GM12878 (cell line): ENCODE measurements at regions not wholly inside any gene's neighbourhood (a gene's known extent, or its start where the extent isn't known, plus 50 kb on each side); places are given as distances from the start of the nearest gene placed in this dataset.

Source experiments
- ETV6 ChIP-seq, 2 experiments: fragments of 450-650 bp in 1 of 2; IDR thresholded peaks in 1 of 2; conservative IDR thresholded peaks in 1 of 2; 2 replicates each; pipeline ENCODE4 v1.6.1; 2014; ENCODE audit warnings: antibody characterized with exemption in 1 of 2, borderline replicate concordance in 1 of 2, low read depth in 1 of 2, mild to moderate bottlenecking in 1 of 2, moderate library complexity in 1 of 2
- FOXK2 ChIP-seq: fragments of 450-650 bp; IDR thresholded peaks from 2 replicates; pipeline ENCODE4 v1.6.1; 2017; ENCODE audit warnings: mild to moderate bottlenecking, moderate library complexity
- FOXM1 ChIP-seq: IDR thresholded peaks from 2 replicates; pipeline ENCODE4 v1.6.1; 2012; ENCODE audit warnings: low read depth, mild to moderate bottlenecking, inconsistent platforms, low read length, moderate library complexity
- HCFC1 ChIP-seq: fragments of 150-350 bp; IDR thresholded peaks from 2 replicates; pipeline ENCODE4 v1.6.1; 2014; ENCODE audit warnings: low read length
- MEF2A ChIP-seq: IDR thresholded peaks from 2 replicates; pipeline ENCODE4 v1.6.1; 2011; ENCODE audit warnings: low read depth, mild to moderate bottlenecking, low read length, moderate library complexity; ENCODE audit not compliant: insufficient read depth
- MEF2B ChIP-seq: fragments of 450-650 bp; IDR thresholded peaks from 2 replicates; pipeline ENCODE4 v1.6.1; 2018; ENCODE audit warnings: mild to moderate bottlenecking, moderate library complexity; ENCODE audit not compliant: partially characterized antibody, poor library complexity, severe bottlenecking
- MTA3 ChIP-seq: IDR thresholded peaks from 2 replicates; pipeline ENCODE4 v1.6.1; 2012; ENCODE audit warnings: low read length, inconsistent platforms, borderline replicate concordance
- NBN ChIP-seq: fragments of 450-650 bp; IDR thresholded peaks from 2 replicates; pipeline ENCODE4 v1.6.1; 2016
- NFYB ChIP-seq: IDR thresholded peaks from 2 replicates; pipeline ENCODE4 v1.6.1; 2011; ENCODE audit warnings: low read depth, mild to moderate bottlenecking, low read length, improper control_type of control experiment, moderate library complexity; ENCODE audit not compliant: insufficient read depth
- RAD21 ChIP-seq: IDR thresholded peaks from 2 replicates; pipeline ENCODE4 v1.6.1; 2011; ENCODE audit warnings: mild to moderate bottlenecking, low read depth, low read length, moderate library complexity; ENCODE audit not compliant: insufficient read depth
- RBBP5 ChIP-seq: fragments of 200-600 bp; sonication (generic); conservative IDR thresholded peaks from 2 replicates; pipeline ENCODE4 v1.6.1; 2016
- RUNX3 ChIP-seq: IDR thresholded peaks from 2 replicates; pipeline ENCODE4 v1.6.1; 2012; ENCODE audit warnings: low read length, inconsistent platforms
- SIX5 ChIP-seq: IDR thresholded peaks from 2 replicates; pipeline ENCODE4 v1.6.1; 2011; ENCODE audit warnings: mild to moderate bottlenecking, low read depth, low read length, moderate library complexity; ENCODE audit not compliant: severe bottlenecking
- STAT3 ChIP-seq: IDR thresholded peaks from 2 replicates; pipeline ENCODE4 v1.6.1; 2011; ENCODE audit warnings: low read depth, low read length, improper control_type of control experiment
- TARDBP ChIP-seq: IDR thresholded peaks from 2 replicates; pipeline ENCODE4 v1.6.1; 2016; ENCODE audit warnings: borderline replicate concordance
- YBX1 ChIP-seq: fragments of 450-650 bp; IDR thresholded peaks from 2 replicates; pipeline ENCODE4 v1.6.1; 2016; ENCODE audit warnings: antibody characterized with exemption
- ZNF207 ChIP-seq: fragments of 450-650 bp; IDR thresholded peaks from 2 replicates; pipeline ENCODE4 v1.6.1; 2014; ENCODE audit warnings: antibody characterized with exemption, mild to moderate bottlenecking, borderline replicate concordance
- ZZZ3 ChIP-seq: IDR thresholded peaks from 2 replicates; pipeline ENCODE4 v1.6.1; 2011; ENCODE audit warnings: low read depth; ENCODE audit not compliant: control insufficient read depth, insufficient read length
- TF ChIP-seq, protein P1 (sequence below), 3 experiments: IDR thresholded peaks in 2 of 3; conservative IDR thresholded peaks in 1 of 3; 2 replicates each; pipeline ENCODE4 v1.5.1; 2011; ENCODE audit warnings: low read depth in 3 of 3, low read length in 3 of 3, mild to moderate bottlenecking in 3 of 3, control low read depth in 2 of 3, moderate library complexity in 2 of 3, inconsistent platforms in 1 of 3, mixed read lengths in 1 of 3; ENCODE audit not compliant: control insufficient read depth in 2 of 3, insufficient read depth in 1 of 3; ENCODE audit errors: extremely low read depth in 1 of 3
- TF ChIP-seq, protein P2 (sequence below): fragments of 150-350 bp; IDR thresholded peaks from 2 replicates; pipeline ENCODE4 v1.6.1; 2016; ENCODE audit warnings: low read depth, low read length
- TF ChIP-seq, protein P3 (sequence below): IDR thresholded peaks from 2 replicates; pipeline ENCODE4 v1.6.1; 2012; ENCODE audit warnings: low read length, inconsistent platforms
- TF ChIP-seq, protein P4 (sequence below): IDR thresholded peaks from 2 replicates; pipeline ENCODE4 v1.6.1; 2012; ENCODE audit warnings: low read depth, low read length, improper control_type of control experiment
- TF ChIP-seq, protein P5 (sequence below): IDR thresholded peaks from 2 replicates; pipeline ENCODE4 v1.6.1; 2011; ENCODE audit warnings: borderline replicate concordance, low read depth, mild to moderate bottlenecking, moderate library complexity, mixed read lengths, low read length; ENCODE audit not compliant: insufficient read depth; ENCODE audit errors: extremely low read length

DNA sequence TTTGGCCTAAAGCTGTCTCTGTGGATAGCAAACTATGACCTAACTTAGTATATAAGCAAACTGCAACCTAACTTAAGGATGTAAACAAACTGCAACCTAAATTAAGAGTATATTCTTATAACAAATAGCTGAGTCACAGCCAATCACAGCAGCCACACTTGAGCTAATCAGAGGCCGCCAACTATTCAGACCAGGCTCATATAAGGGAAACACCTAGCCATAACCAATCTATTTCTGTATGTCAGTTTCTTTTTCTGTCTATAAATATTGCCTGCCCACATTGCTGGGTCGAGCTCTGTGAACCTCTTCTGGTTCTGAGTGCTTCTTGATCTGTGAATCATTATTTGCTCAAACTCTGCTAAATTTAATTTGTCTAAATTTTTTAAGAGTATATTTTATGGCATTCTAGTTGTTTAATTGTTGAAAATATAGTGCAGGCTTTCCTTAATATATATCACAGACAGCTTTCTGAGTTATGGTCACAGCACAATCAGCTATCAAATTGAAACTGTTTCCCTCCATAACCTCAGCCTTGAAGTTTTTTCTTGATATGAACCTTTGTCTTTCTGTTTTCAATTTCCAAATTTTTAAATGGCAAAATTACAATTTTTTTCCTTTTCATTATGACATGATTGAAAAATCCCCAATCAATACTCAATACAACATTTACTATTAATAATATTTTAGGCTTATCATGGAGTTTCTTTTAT is 327.1 kb upstream of the NUDT12 start (continued):
- TF ChIP-seq, protein P1, sequence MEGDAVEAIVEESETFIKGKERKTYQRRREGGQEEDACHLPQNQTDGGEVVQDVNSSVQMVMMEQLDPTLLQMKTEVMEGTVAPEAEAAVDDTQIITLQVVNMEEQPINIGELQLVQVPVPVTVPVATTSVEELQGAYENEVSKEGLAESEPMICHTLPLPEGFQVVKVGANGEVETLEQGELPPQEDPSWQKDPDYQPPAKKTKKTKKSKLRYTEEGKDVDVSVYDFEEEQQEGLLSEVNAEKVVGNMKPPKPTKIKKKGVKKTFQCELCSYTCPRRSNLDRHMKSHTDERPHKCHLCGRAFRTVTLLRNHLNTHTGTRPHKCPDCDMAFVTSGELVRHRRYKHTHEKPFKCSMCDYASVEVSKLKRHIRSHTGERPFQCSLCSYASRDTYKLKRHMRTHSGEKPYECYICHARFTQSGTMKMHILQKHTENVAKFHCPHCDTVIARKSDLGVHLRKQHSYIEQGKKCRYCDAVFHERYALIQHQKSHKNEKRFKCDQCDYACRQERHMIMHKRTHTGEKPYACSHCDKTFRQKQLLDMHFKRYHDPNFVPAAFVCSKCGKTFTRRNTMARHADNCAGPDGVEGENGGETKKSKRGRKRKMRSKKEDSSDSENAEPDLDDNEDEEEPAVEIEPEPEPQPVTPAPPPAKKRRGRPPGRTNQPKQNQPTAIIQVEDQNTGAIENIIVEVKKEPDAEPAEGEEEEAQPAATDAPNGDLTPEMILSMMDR (IDR thresholded peaks at IDR 0.05 in 2 of 3, conservative IDR thresholded peaks at IDR 0.05 in 1 of 3; ENCODE audit: control insufficient read depth in 2 of 3, extremely low read depth in 1 of 3, insufficient read depth in 1 of 3, low read depth in 3 of 3, low read length in 3 of 3) = no peak
- TF ChIP-seq RUNX3 = peak; percentile 9; the same call in 1 of the 2 replicates
- TF ChIP-seq ZNF207 = no peak
- TF ChIP-seq FOXM1 = no peak
- no peak for TF ChIP-seq YBX1
- TF ChIP-seq, protein P2, sequence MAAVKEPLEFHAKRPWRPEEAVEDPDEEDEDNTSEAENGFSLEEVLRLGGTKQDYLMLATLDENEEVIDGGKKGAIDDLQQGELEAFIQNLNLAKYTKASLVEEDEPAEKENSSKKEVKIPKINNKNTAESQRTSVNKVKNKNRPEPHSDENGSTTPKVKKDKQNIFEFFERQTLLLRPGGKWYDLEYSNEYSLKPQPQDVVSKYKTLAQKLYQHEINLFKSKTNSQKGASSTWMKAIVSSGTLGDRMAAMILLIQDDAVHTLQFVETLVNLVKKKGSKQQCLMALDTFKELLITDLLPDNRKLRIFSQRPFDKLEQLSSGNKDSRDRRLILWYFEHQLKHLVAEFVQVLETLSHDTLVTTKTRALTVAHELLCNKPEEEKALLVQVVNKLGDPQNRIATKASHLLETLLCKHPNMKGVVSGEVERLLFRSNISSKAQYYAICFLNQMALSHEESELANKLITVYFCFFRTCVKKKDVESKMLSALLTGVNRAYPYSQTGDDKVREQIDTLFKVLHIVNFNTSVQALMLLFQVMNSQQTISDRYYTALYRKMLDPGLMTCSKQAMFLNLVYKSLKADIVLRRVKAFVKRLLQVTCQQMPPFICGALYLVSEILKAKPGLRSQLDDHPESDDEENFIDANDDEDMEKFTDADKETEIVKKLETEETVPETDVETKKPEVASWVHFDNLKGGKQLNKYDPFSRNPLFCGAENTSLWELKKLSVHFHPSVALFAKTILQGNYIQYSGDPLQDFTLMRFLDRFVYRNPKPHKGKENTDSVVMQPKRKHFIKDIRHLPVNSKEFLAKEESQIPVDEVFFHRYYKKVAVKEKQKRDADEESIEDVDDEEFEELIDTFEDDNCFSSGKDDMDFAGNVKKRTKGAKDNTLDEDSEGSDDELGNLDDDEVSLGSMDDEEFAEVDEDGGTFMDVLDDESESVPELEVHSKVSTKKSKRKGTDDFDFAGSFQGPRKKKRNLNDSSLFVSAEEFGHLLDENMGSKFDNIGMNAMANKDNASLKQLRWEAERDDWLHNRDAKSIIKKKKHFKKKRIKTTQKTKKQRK = no peak
- TF ChIP-seq NBN = no peak
- no peak for TF ChIP-seq RAD21
- no peak for TF ChIP-seq ZZZ3
- TF ChIP-seq, protein P3, sequence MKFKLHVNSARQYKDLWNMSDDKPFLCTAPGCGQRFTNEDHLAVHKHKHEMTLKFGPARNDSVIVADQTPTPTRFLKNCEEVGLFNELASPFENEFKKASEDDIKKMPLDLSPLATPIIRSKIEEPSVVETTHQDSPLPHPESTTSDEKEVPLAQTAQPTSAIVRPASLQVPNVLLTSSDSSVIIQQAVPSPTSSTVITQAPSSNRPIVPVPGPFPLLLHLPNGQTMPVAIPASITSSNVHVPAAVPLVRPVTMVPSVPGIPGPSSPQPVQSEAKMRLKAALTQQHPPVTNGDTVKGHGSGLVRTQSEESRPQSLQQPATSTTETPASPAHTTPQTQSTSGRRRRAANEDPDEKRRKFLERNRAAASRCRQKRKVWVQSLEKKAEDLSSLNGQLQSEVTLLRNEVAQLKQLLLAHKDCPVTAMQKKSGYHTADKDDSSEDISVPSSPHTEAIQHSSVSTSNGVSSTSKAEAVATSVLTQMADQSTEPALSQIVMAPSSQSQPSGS = no peak
- TF ChIP-seq MEF2A = peak; percentile 73
- TF ChIP-seq RBBP5 = no peak
- TF ChIP-seq ETV6 (conservative IDR thresholded peaks at IDR 0.05 in 1 of 2, IDR thresholded peaks at IDR 0.05 in 1 of 2; ENCODE audit: borderline replicate concordance in 1 of 2, low read depth in 1 of 2) = no peak
- TF ChIP-seq TARDBP = no peak
- TF ChIP-seq HCFC1 = no peak
- TF ChIP-seq FOXK2 = no peak
- TF ChIP-seq, protein P4, sequence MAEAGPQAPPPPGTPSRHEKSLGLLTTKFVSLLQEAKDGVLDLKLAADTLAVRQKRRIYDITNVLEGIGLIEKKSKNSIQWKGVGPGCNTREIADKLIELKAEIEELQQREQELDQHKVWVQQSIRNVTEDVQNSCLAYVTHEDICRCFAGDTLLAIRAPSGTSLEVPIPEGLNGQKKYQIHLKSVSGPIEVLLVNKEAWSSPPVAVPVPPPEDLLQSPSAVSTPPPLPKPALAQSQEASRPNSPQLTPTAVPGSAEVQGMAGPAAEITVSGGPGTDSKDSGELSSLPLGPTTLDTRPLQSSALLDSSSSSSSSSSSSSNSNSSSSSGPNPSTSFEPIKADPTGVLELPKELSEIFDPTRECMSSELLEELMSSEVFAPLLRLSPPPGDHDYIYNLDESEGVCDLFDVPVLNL = no peak
- no peak for TF ChIP-seq STAT3
- TF ChIP-seq MTA3 = no peak
- peak; percentile 71 for TF ChIP-seq NFYB
- TF ChIP-seq SIX5 = no peak
- TF ChIP-seq MEF2B = peak; percentile 56
- TF ChIP-seq, protein P5, sequence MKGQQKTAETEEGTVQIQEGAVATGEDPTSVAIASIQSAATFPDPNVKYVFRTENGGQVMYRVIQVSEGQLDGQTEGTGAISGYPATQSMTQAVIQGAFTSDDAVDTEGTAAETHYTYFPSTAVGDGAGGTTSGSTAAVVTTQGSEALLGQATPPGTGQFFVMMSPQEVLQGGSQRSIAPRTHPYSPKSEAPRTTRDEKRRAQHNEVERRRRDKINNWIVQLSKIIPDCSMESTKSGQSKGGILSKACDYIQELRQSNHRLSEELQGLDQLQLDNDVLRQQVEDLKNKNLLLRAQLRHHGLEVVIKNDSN = no peak
